ENCODE measurements at regions not wholly inside any gene's neighbourhood (a gene's known extent, or its start where the extent isn't known, plus 50 kb on each side); places are given as distances from the start of the nearest gene placed in this dataset.

DNA sequence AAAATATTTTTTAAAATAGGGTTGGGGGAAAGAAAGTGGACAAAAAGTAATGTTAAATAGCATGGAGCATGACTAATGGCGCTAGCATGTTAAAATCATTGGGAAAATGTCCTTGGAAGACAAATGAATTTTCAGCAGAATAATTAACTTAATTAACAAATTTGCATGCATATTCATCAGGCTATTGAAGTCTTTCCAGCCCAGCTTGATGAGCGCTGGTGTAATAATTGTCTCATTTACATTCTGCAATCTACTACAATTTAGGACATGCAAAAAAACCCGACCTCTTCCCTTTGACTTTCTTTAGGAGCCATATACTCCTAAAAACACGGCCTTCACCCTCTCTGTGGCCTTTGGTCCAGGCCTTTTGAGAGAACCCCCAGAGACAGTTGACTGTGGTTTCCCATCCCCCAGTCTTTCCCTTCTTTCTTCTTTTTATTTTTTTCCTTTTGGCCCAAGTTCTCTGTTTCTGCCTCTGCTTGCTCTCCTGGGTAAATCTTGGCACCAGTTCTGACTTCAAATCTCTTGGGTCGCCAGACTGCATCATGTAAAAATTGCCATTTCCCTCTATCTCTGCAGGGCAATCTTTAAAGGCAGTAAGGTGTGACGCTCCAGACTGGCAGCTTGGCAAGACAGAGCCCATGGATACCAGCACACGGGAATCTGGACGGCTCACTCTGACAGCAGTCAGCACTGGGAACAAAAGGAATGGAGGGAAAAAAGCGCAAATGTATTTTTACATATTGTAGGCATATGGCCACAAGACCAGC is 105.5 kb downstream of the NEUROD6 start:
- in situ Hi-C loops (cut with HindIII; ENCODE audit: low sequenced_read_pairs), result loop anchor here (5.0 kb wide), 1 partner anchor 62 kb away; no protein-coding TSS in a partner anchor
- H3K4me3 ChIP-seq (ENCODE audit: low read depth, low read length), result no peak overlapping the region
- TF ChIP-seq, protein P1, sequence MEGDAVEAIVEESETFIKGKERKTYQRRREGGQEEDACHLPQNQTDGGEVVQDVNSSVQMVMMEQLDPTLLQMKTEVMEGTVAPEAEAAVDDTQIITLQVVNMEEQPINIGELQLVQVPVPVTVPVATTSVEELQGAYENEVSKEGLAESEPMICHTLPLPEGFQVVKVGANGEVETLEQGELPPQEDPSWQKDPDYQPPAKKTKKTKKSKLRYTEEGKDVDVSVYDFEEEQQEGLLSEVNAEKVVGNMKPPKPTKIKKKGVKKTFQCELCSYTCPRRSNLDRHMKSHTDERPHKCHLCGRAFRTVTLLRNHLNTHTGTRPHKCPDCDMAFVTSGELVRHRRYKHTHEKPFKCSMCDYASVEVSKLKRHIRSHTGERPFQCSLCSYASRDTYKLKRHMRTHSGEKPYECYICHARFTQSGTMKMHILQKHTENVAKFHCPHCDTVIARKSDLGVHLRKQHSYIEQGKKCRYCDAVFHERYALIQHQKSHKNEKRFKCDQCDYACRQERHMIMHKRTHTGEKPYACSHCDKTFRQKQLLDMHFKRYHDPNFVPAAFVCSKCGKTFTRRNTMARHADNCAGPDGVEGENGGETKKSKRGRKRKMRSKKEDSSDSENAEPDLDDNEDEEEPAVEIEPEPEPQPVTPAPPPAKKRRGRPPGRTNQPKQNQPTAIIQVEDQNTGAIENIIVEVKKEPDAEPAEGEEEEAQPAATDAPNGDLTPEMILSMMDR (IDR thresholded peaks at IDR 0.05; ENCODE audit: low read depth, low read length, missing control alignments), result no peak
- DNase-seq (ENCODE audit: low read depth), result no peak

DNA sequence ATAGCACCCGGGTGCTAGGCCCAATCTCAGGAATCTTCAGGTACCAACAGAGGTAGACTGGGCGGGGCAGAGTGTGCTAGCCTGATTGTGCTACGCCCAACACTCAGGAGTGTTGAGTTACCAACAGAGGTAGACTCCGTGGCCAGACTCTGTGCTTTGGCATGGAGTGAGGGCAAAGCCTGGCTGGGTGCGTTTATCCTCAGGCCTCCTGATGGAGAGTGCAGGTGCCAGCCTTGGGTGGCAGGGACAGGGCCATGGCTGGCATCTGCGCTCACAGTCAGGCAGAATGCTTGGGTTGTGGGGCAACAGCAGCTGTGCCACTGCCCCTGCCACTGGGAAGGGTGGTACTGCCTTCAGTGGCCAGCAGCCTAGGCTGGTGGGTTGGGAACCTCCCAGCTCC is 111.6 kb downstream of the NEUROD6 start:
- no peak for DNase-seq (ENCODE audit: low read depth)
- in situ Hi-C loops (cut with HindIII; ENCODE audit: low sequenced_read_pairs), result no loop called here
- TF ChIP-seq, protein P1 (IDR thresholded peaks at IDR 0.05; ENCODE audit: low read depth, low read length, missing control alignments), result no peak
- no peak overlapping the region for H3K4me3 ChIP-seq (ENCODE audit: low read depth, low read length)

DNA sequence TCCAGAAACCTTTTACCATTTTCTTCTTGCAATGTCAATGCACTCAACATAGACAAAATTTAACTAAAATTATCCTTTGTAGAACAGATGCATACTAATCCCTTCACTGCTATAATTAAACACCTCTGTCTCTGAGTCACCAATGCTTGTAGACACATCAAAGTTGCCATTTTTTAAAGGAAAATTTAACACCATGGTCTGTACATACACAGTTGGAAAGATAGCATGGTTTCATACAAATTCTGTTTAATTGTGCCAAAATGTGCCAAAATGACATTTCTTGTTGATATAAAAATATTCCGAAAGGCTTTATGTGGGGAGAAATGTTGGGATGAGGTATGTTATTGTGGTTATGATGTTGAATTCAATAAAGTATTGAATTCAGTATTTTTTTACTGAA is 125.8 kb downstream of the NEUROD6 start:
- in situ Hi-C loops (cut with HindIII; ENCODE audit: low sequenced_read_pairs), result no loop called here
- no peak for DNase-seq (ENCODE audit: low read depth)
- no peak overlapping the region for H3K4me3 ChIP-seq (ENCODE audit: low read depth, low read length)
- TF ChIP-seq, protein P1 (IDR thresholded peaks at IDR 0.05; ENCODE audit: low read depth, low read length, missing control alignments), result no peak

DNA sequence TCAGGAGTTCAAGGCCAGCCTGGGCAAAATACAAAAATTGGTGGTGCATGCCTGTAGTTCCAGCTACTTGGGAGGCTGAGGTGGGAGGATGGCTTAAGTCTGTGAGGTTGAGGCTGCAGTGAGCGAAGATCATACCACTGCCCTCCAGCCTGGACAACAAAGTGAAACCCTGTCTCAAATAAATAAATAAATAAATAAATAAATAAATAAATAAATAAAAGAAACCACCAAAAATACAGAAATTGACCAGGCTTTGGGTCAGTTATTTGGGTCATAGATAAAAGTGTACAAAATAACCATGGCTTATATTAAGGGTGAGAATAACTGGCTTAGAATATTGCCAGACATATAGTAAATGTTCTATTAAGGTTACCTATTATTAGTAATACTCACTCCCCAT is 129.2 kb downstream of the NEUROD6 start:
- in situ Hi-C loops (cut with HindIII; ENCODE audit: low sequenced_read_pairs), result no loop called here

DNA sequence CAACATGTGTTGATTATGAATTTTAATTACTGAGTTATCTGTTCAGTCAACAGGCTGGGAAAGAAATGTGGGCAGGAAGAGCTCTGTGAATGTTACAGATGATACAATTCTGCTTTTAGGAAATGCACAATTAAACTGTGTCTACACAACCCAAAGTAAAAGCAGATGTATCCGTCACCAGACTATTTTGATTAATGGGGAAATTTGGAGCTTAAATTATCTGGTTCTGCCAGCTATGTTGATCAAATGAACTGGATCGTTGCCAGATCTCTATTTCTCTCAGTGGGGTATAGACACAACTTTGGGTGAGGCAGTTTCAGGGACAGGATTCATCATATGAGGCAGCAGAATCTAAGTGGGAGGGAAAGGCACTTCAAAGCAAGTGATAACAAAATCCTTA is 136.5 kb downstream of the NEUROD6 start:
- in situ Hi-C loops (cut with HindIII; ENCODE audit: low sequenced_read_pairs), result no loop called here
- no peak overlapping the region for H3K4me3 ChIP-seq (ENCODE audit: low read depth, low read length)
- DNase-seq (ENCODE audit: low read depth), result no peak
- TF ChIP-seq, protein P1 (IDR thresholded peaks at IDR 0.05; ENCODE audit: low read depth, low read length, missing control alignments), result no peak

More for the DNA sequence above, 129.2 kb downstream of the NEUROD6 start:
- TF ChIP-seq, protein P1 (IDR thresholded peaks at IDR 0.05; ENCODE audit: low read depth, low read length, missing control alignments), result no peak
- H3K4me3 ChIP-seq (ENCODE audit: low read depth, low read length), result no peak overlapping the region
- DNase-seq (ENCODE audit: low read depth), result no peak

DNA sequence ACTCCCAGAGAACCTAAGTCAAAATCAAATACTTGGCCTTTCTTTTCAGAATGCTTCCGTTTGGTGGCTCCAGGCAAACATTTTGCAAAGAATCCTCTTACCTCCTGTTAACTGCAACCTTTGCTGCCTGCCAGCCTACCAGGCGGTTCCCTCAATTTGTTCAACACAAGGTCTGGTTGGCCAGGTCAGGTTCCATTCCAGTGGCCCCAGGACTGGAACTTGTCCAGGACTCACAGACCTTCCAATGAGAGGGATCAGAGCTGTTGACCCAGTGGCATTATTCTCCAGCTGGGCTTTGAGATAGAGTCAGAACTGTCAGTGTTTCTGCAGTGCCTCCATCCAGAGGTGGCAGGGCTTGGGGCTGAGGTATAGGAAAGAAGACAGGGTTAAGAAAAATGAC is 137.0 kb downstream of the NEUROD6 start:
- H3K4me3 ChIP-seq (ENCODE audit: low read depth, low read length), result no peak overlapping the region
- in situ Hi-C loops (cut with HindIII; ENCODE audit: low sequenced_read_pairs), result no loop called here
- TF ChIP-seq, protein P1 (IDR thresholded peaks at IDR 0.05; ENCODE audit: low read depth, low read length, missing control alignments), result no peak
- no peak for DNase-seq (ENCODE audit: low read depth)

All from astrocyte of the cerebellum (primary cell).